ENCODE measurements at regions not wholly inside any gene's neighbourhood (a gene's known extent, or its start where the extent isn't known, plus 50 kb on each side); places are given as distances from the start of the nearest gene placed in this dataset.

DNA sequence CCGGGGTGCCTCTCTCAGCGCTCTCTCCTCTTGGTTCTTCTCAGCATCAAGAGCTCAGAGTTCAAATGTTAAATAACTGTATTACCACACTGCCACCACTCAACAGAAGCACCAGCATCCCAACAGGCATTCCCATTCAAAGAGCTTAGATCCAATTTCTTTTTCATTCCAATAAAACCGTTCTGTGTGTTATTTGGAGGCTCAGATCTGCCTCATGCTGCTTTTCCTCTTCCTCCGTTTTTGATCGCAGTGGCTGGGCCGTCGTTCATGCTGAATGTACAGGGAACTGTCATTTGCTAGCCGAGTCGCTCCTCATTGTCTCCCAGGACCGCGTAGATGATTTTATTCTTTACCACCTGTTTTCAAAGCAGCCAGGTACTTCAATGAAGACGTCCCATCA is 798.9 kb upstream of the SALL3 start:
- no peak overlapping the region for H3K4me3 ChIP-seq (ENCODE audit: low read depth, low read length)
- ChIA-PET POLR2A (no interaction called here), CTCF (no interaction called here)
- H3K27me3 ChIP-seq (ENCODE audit: control insufficient read depth, insufficient read depth, low read length) = no peaks in the 10 kb centered on the region
- no peaks in the 10 kb centered on the region for H3K36me3 ChIP-seq (ENCODE audit: control insufficient read depth, insufficient read depth, low read length)
- no peak for DNase-seq (ENCODE audit: low read depth)
- no peak for TF ChIP-seq CTCF (IDR thresholded peaks at IDR 0.05; ENCODE audit: insufficient read depth, low read depth, low read length)

- no peak for DNase-seq (ENCODE audit: low read depth)
- no peaks in the 10 kb centered on the region for H3K36me3 ChIP-seq (ENCODE audit: control insufficient read depth, insufficient read depth, low read length)
- TF ChIP-seq CTCF (IDR thresholded peaks at IDR 0.05; ENCODE audit: insufficient read depth, low read depth, low read length) = no peak
- H3K4me3 ChIP-seq (ENCODE audit: low read depth, low read length) = no peak overlapping the region
- ChIA-PET CTCF (no interaction called here), POLR2A (no interaction called here)
- no peaks in the 10 kb centered on the region for H3K27me3 ChIP-seq (ENCODE audit: control insufficient read depth, insufficient read depth, low read length)
Observed at GRCh38 chr18:78183815-78184214, 795.8 kb upstream of the SALL3 start.

GRCh38 chr18:78191276-78191675 is 788.3 kb upstream of the SALL3 start:
- ChIA-PET POLR2A (no interaction called here), CTCF (no interaction called here)
- no peak for DNase-seq (ENCODE audit: low read depth)
- TF ChIP-seq CTCF (IDR thresholded peaks at IDR 0.05; ENCODE audit: insufficient read depth, low read depth, low read length) = no peak
- Histone ChIP-seq H3K36me3 (ENCODE audit: control insufficient read depth, insufficient read depth, low read length) (no peaks in the 10 kb centered on the region), H3K4me3 (ENCODE audit: low read depth, low read length) (no peak overlapping the region), H3K27me3 (ENCODE audit: control insufficient read depth, insufficient read depth, low read length) (no peaks in the 10 kb centered on the region)

DNA sequence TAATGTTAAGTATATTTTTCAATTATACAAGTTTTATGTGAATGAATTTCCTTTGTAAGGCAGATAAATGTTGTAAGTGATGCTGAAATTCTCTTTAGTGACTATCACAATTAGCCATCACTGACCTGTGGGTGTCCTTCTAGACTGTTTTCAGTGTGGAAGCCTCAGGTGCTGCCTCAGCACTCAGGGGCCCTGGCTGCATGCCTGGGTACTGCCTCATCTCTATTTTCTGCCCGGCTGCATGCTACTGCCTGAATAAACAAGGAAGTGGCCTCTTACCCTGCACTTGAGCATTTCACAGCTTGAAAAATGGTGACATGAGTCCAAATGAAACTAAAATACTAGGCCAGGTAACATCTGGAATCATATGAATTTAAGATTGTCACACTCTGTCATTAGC is 787.6 kb upstream of the SALL3 start:
- ChIA-PET POLR2A (no interaction called here), CTCF (no interaction called here)
- no peak for TF ChIP-seq CTCF (IDR thresholded peaks at IDR 0.05; ENCODE audit: insufficient read depth, low read depth, low read length)
- H3K27me3 ChIP-seq (ENCODE audit: control insufficient read depth, insufficient read depth, low read length) = no peaks in the 10 kb centered on the region
- H3K36me3 ChIP-seq (ENCODE audit: control insufficient read depth, insufficient read depth, low read length) = no peaks in the 10 kb centered on the region
- no peak overlapping the region for H3K4me3 ChIP-seq (ENCODE audit: low read depth, low read length)
- DNase-seq (ENCODE audit: low read depth) = no peak

- ChIA-PET POLR2A (no interaction called here), CTCF (no interaction called here)
- no peak for DNase-seq (ENCODE audit: low read depth)
- no peak for TF ChIP-seq CTCF (IDR thresholded peaks at IDR 0.05; ENCODE audit: insufficient read depth, low read depth, low read length)
- no peaks in the 10 kb centered on the region for H3K27me3 ChIP-seq (ENCODE audit: control insufficient read depth, insufficient read depth, low read length)
- H3K4me3 ChIP-seq (ENCODE audit: low read depth, low read length) = no peak overlapping the region
- H3K36me3 ChIP-seq (ENCODE audit: control insufficient read depth, insufficient read depth, low read length) = no peaks in the 10 kb centered on the region
Observed at GRCh38 chr18:78196280-78196679, 783.3 kb upstream of the SALL3 start.
